Left ventricle myocardium inferior (tissue), 1 donor: ENCODE measurements at regions not wholly inside any gene's neighbourhood (a gene's known extent, or its start where the extent isn't known, plus 50 kb on each side); places are given as distances from the start of the nearest gene placed in this dataset.

Source experiments
- DNase-seq: peaks from one replicate; pipeline ENCODE4 v3.0.0-alpha.2; 2020
- H3K27ac ChIP-seq: fragments of 200-600 bp; replicated peaks from 2 replicates; pipeline ENCODE4 v1.8.0; 2021
- H3K27me3 ChIP-seq: fragments of 200-600 bp; 2 replicates; pipeline ENCODE4 v1.8.0; 2021; ENCODE audit warnings: low read depth
- H3K36me3 ChIP-seq: fragments of 200-600 bp; 2 replicates; pipeline ENCODE4 v1.8.0; 2021
- H3K4me1 ChIP-seq: fragments of 200-600 bp; 2 replicates; pipeline ENCODE4 v1.8.0; 2021
- H3K4me3 ChIP-seq: fragments of 200-600 bp; 2 replicates; pipeline ENCODE4 v1.8.0; 2021; ENCODE audit warnings: mild to moderate bottlenecking, moderate library complexity
- H3K9me3 ChIP-seq: fragments of 200-600 bp; replicated peaks from 2 replicates; pipeline ENCODE4 v1.8.0; 2021
- intact Hi-C: fragments of 100-400 bp; cut with micrococcal nuclease; formaldehyde crosslinking; loops from one replicate; pipeline ENCODE4 v1.11.0; 2022
- TF ChIP-seq, protein P1 (sequence below): fragments of 200-600 bp; IDR thresholded peaks from 2 replicates; pipeline ENCODE4 v1.8.0; 2021; ENCODE audit warnings: antibody characterized with exemption, mild to moderate bottlenecking, borderline replicate concordance
- donor health status: DM: no; HTN: yes; CAD: no; lungs with severe emphysema.

GRCh38 chr3:82000350-82000749 is 238.9 kb upstream of the GBE1 start:
- TF ChIP-seq, protein P1, sequence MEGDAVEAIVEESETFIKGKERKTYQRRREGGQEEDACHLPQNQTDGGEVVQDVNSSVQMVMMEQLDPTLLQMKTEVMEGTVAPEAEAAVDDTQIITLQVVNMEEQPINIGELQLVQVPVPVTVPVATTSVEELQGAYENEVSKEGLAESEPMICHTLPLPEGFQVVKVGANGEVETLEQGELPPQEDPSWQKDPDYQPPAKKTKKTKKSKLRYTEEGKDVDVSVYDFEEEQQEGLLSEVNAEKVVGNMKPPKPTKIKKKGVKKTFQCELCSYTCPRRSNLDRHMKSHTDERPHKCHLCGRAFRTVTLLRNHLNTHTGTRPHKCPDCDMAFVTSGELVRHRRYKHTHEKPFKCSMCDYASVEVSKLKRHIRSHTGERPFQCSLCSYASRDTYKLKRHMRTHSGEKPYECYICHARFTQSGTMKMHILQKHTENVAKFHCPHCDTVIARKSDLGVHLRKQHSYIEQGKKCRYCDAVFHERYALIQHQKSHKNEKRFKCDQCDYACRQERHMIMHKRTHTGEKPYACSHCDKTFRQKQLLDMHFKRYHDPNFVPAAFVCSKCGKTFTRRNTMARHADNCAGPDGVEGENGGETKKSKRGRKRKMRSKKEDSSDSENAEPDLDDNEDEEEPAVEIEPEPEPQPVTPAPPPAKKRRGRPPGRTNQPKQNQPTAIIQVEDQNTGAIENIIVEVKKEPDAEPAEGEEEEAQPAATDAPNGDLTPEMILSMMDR, result no peak
- Histone ChIP-seq H3K27ac (no peak overlapping the region), H3K4me1 (peaks cover 42% of the 10 kb centered on the region), H3K9me3 (peaks cover 9% of the 10 kb centered on the region), H3K36me3 (no peaks in the 10 kb centered on the region), H3K27me3 (no peaks in the 10 kb centered on the region), H3K4me3 (no peak overlapping the region)
- DNase-seq, result no peak
- intact Hi-C loops, result no loop called here

DNA sequence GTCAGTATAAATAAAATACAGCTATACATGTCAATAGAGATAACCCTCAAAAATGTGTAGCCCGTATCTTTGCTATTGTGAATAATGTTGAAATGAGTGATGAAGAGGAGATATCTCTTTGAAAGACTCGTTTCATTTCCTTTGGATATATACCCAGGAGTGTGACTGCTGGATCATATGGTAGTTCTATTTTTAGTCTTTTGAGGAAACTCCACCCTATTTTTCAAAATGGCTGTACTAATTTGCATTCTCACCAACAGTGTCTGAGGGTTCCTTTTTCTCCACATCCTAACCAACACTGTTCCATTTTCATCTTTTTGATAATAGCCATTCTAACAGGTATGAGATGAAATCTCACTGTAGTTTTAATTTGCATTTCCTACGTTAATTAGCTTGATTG is 237.5 kb upstream of the GBE1 start:
- Histone ChIP-seq H3K27ac (no peak overlapping the region), H3K9me3 (peaks cover 9% of the 10 kb centered on the region), H3K36me3 (no peaks in the 10 kb centered on the region), H3K27me3 (no peaks in the 10 kb centered on the region), H3K4me3 (no peak overlapping the region), H3K4me1 (peaks cover 38% of the 10 kb centered on the region)
- intact Hi-C loops, result no loop called here
- TF ChIP-seq, protein P1, result no peak
- no peak for DNase-seq

DNA sequence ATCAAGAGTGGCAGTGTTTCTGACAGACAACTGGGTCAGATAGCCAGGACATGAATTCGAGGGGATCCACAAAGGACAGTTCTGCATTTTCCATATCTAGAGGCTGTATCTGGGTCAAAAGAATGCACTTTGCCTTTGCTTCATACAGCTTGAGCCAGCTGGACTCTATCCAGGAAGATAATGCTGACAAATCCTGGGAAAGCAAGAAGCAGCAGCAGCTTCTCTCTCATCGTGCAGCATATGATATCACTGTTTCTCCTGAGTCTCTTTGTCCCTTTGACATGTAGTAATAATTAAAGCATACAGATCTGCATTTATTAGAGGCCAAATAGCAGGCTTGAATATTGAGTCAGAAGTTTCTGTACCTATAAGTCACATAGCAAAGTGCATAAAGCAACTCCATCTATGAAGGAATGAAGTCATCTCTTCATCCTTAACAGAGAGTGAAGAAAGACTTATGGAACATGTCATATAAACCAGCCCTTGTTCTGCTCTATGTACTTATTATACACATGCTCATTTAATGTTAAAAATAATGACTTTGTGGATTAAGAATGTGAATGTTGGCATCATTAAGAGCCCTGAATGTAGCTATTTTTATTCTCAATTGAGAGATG is 236.8 kb upstream of the GBE1 start:
- intact Hi-C loops, result no loop called here
- H3K27ac ChIP-seq, result no peak overlapping the region
- H3K36me3 ChIP-seq, result no peaks in the 10 kb centered on the region

DNA sequence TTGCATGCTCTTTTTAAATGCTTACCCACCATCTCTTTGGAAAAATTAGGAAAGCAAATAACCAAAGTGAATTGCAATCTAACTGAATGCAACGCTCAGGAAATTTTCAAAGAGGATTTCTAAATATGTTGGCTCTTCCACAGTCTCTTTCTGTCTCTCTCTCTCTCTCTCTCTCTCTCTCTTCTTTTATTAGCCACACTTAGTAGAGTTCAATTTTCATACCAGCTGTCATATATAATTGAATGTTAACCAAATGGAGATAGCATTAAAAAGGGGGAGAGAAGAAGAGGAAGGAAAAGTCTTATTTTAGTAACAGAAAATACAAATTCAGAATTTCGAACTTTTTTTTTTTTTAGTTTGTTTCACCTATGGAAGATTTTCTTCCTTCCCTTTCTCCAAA is 235.9 kb upstream of the GBE1 start:
- no peaks in the 10 kb centered on the region for H3K27me3 ChIP-seq
- DNase-seq, result no peak
- TF ChIP-seq, protein P1, result no peak
- H3K27ac ChIP-seq, result no peak overlapping the region
- peaks cover 9% of the 10 kb centered on the region for H3K9me3 ChIP-seq
- intact Hi-C loops, result no loop called here
- no peaks in the 10 kb centered on the region for H3K36me3 ChIP-seq
- H3K4me1 ChIP-seq, result peaks cover 29% of the 10 kb centered on the region
- no peak overlapping the region for H3K4me3 ChIP-seq

More for the DNA sequence above, 236.8 kb upstream of the GBE1 start:
- H3K27me3 ChIP-seq, result no peaks in the 10 kb centered on the region
- peaks cover 9% of the 10 kb centered on the region for H3K9me3 ChIP-seq
- DNase-seq, result no peak
- TF ChIP-seq, protein P1, result no peak
- no peak overlapping the region for H3K4me3 ChIP-seq
- peaks cover 38% of the 10 kb centered on the region for H3K4me1 ChIP-seq

GRCh38 chr3:81995329-81995728 is 233.9 kb upstream of the GBE1 start:
- Histone ChIP-seq H3K4me1 (peaks cover 12% of the 10 kb centered on the region), H3K36me3 (no peaks in the 10 kb centered on the region), H3K4me3 (no peak overlapping the region), H3K27ac (no peak overlapping the region), H3K27me3 (no peaks in the 10 kb centered on the region), H3K9me3 (peaks cover 9% of the 10 kb centered on the region)
- DNase-seq, result no peak
- intact Hi-C loops, result no loop called here
- TF ChIP-seq, protein P1, result no peak

GRCh38 chr3:81989758-81990157 is 228.3 kb upstream of the GBE1 start:
- Histone ChIP-seq H3K4me1 (no peaks in the 10 kb centered on the region), H3K4me3 (no peak overlapping the region), H3K36me3 (no peaks in the 10 kb centered on the region), H3K9me3 (no peaks in the 10 kb centered on the region), H3K27me3 (no peaks in the 10 kb centered on the region), H3K27ac (no peak overlapping the region)
- intact Hi-C loops, result no loop called here
- TF ChIP-seq, protein P1, result no peak
- DNase-seq, result no peak
